Calu3 (cell line): ENCODE measurements at regions not wholly inside any gene's neighbourhood (a gene's known extent, or its start where the extent isn't known, plus 50 kb on each side); places are given as distances from the start of the nearest gene placed in this dataset.

Experiments
- BruUV-seq: library from RNA; stranded (reverse); fragments of 400-500 nt; replicated peaks from 2 replicates; lab custom pipeline; 2021; lab: Mats Ljungman, UMichigan
- CTCF ChIA-PET: fragments of 300-600 bp; sonication (Branson Sonifier 250); formaldehyde crosslinking; loops from one replicate; lab custom pipeline; 2022; ENCODE audit warnings: antibody characterized with exemption; lab: Charles Lee
- DNase-seq: peaks from one replicate; pipeline ENCODE4 v3.0.0; 2022
- H3K27ac Mint-ChIP-seq: one replicate; pipeline ENCODE4 v1.8.0; 2022; ENCODE audit warnings: mixed read lengths; ENCODE audit not compliant: unreplicated experiment
- H3K27me3 Mint-ChIP-seq: one replicate; pipeline ENCODE4 v1.8.0; 2022; ENCODE audit warnings: mixed read lengths; ENCODE audit not compliant: unreplicated experiment
- H3K36me3 Mint-ChIP-seq: one replicate; pipeline ENCODE4 v1.8.0; 2022; ENCODE audit warnings: mild to moderate bottlenecking, moderate library complexity, mixed read lengths; ENCODE audit not compliant: insufficient read depth, unreplicated experiment
- H3K4me1 Mint-ChIP-seq: one replicate; pipeline ENCODE4 v1.8.0; 2022; ENCODE audit warnings: mild to moderate bottlenecking, low read depth, mixed read lengths; ENCODE audit not compliant: unreplicated experiment
- H3K4me3 Mint-ChIP-seq: one replicate; pipeline ENCODE4 v1.8.0; 2022; ENCODE audit warnings: mild to moderate bottlenecking, low read depth, moderate library complexity, mixed read lengths; ENCODE audit not compliant: unreplicated experiment
- H3K9me3 Mint-ChIP-seq: one replicate; pipeline ENCODE4 v1.8.0; 2022; ENCODE audit warnings: low read depth, mixed read lengths; ENCODE audit not compliant: unreplicated experiment
- intact Hi-C: fragments of 100-400 bp; cut with micrococcal nuclease; formaldehyde crosslinking; loops from one replicate; pipeline ENCODE4 v1.10.0; 2022; ENCODE audit not compliant: unreplicated experiment
- TF ChIP-seq, protein P1 (sequence below): fragments of 200-600 bp; IDR thresholded peaks from one replicate; pipeline ENCODE4 v1.8.0; 2022; ENCODE audit warnings: antibody characterized with exemption; ENCODE audit not compliant: unreplicated experiment

DNA sequence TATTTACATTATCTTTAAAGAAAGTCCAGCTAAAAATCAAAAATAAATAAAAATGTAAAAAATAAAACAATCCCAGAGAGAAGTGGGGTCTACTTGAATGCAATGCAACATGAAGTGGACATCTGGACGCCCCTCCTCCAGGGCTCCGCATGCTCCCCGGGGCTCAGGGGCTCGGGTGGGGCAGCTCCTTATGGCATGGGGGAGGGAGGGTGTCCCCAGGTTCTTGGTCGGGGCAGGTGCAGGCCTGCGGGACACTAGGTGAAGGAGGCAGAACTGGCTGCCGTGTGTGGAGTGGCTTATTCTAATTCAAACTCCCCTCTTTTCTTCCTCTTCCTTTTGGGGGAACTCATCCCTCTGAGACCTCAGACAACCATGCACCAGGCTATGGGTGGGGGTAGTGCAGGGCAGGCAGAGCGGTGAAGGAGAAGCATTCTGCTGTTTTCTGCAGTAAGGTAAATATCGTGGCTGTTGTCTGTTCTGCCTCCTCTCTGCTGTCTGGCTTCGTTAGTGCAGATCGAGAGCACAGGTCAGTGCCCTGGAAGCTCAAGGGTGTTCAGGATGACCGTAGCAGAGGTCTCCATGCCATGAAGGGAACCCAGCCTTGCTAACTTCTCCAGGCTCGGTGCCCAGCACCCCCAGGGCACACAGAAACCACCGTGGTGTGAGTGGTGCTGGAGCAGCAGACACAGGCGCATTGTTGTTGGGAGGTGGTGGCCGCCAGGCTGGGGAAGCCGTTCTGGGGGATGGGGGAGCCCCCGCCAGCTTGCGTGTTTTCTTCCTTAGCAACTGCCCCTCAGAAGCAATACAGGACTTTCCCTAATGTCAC is 82.6 kb downstream of the TTLL2 start:
- Mint-ChIP-seq H3K4me3 (no peak overlapping the region), H3K9me3 (no peaks in the 10 kb centered on the region), H3K36me3 (no peaks in the 10 kb centered on the region), H3K4me1 (no peaks in the 10 kb centered on the region), H3K27me3 (peaks cover 72% of the 10 kb centered on the region), H3K27ac (no peak overlapping the region)
- DNase-seq, result no peak
- TF ChIP-seq, protein P1, sequence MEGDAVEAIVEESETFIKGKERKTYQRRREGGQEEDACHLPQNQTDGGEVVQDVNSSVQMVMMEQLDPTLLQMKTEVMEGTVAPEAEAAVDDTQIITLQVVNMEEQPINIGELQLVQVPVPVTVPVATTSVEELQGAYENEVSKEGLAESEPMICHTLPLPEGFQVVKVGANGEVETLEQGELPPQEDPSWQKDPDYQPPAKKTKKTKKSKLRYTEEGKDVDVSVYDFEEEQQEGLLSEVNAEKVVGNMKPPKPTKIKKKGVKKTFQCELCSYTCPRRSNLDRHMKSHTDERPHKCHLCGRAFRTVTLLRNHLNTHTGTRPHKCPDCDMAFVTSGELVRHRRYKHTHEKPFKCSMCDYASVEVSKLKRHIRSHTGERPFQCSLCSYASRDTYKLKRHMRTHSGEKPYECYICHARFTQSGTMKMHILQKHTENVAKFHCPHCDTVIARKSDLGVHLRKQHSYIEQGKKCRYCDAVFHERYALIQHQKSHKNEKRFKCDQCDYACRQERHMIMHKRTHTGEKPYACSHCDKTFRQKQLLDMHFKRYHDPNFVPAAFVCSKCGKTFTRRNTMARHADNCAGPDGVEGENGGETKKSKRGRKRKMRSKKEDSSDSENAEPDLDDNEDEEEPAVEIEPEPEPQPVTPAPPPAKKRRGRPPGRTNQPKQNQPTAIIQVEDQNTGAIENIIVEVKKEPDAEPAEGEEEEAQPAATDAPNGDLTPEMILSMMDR, result no peak
- BruUV-seq, result no TSS peak
- CTCF ChIA-PET, result no interaction called here
- intact Hi-C loops, result no loop called here

DNA sequence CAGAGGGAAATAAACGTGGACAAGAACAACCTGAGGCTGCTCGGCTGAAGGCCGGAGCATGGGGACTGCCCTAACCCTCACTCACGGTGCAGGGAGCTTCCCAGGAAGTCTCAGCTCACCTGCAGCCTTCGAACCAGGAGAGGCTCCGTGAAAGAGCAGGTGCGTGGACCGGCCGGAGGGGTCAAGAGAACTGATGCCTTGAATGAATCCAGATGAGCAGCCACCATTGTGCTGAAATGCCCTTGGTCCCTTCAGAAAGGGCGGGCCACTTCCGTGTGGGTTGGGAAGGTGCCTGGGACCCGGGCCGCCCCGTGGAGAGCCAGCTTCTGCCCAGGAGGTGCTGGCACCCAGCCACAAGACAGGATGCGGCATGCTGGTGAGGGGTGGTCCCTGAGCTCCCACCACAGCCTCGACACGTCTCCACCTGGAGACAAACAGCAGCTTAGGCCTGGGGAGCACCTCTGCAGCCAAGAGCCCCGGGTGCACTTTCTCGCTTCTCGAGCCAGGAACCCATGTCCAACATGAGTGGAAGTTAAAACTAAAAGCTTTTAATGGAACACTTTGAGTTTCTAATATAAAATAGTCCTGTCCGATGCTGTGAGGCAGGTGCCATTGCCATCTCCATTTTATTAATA is 83.5 kb downstream of the TTLL2 start:
- intact Hi-C loops, result no loop called here
- H3K27me3 Mint-ChIP-seq, result peaks cover 72% of the 10 kb centered on the region
- H3K9me3 Mint-ChIP-seq, result no peaks in the 10 kb centered on the region
- DNase-seq, result no peak
- BruUV-seq, result no TSS peak
- no peaks in the 10 kb centered on the region for H3K36me3 Mint-ChIP-seq
- no peak overlapping the region for H3K27ac Mint-ChIP-seq
- no peaks in the 10 kb centered on the region for H3K4me1 Mint-ChIP-seq
- H3K4me3 Mint-ChIP-seq, result no peak overlapping the region
- CTCF ChIA-PET, result no interaction called here
- TF ChIP-seq, protein P1, result no peak

DNA sequence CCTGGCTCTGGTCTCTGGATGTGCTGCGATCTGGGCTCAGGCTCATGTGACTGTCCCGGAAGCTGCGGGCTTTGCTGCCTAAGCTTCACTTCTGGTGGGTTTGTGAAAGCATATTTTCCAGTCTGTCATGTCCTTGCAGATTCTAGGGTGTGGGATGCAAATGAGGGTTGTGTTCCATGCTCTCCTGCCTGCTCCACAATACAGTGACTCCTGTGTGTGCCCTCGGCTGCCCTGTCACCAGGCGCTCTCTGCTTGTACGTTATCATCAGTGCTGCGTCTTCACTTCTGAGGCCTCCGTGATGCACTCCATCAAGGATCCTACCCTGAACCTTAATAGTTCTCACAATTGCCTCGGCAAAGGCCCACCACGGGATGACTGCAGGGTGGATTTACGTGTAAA is 84.2 kb downstream of the TTLL2 start:
- TF ChIP-seq, protein P1, result no peak
- Mint-ChIP-seq H3K27me3 (peaks cover 72% of the 10 kb centered on the region), H3K9me3 (no peaks in the 10 kb centered on the region), H3K4me1 (no peaks in the 10 kb centered on the region), H3K4me3 (no peak overlapping the region), H3K27ac (no peak overlapping the region), H3K36me3 (no peaks in the 10 kb centered on the region)
- CTCF ChIA-PET, result no interaction called here
- DNase-seq, result no peak
- BruUV-seq, result no TSS peak
- intact Hi-C loops, result no loop called here

DNA sequence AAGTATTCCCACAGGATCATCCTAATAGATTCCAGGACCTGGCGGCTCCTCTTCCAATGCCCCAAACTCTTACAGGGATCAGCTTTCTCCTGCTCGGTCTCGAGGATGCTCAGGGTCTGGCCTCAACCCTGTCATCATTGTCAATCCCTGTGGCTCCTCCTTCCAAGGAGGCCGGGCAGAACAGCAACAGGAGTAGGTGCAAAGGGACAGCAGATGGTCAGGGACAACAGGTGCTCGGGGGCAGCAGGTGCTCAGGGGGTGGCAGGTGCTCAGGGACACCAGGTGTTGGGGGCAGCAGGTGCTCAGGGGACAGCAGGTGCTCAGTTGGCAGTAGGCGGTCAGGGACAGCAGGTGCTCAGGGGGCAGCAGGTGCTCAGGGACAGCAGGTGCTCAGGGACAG is 84.8 kb downstream of the TTLL2 start:
- Mint-ChIP-seq H3K36me3 (no peaks in the 10 kb centered on the region), H3K4me3 (no peak overlapping the region), H3K27me3 (peaks cover 68% of the 10 kb centered on the region), H3K4me1 (no peaks in the 10 kb centered on the region), H3K27ac (no peak overlapping the region), H3K9me3 (no peaks in the 10 kb centered on the region)
- intact Hi-C loops, result no loop called here
- BruUV-seq, result no TSS peak
- DNase-seq, result no peak
- CTCF ChIA-PET, result no interaction called here
- TF ChIP-seq, protein P1, result no peak
